Neural cell (in vitro differentiated cells): ENCODE measurements at regions not wholly inside any gene's neighbourhood (a gene's known extent, or its start where the extent isn't known, plus 50 kb on each side); places are given as distances from the start of the nearest gene placed in this dataset.

ENCODE experiments used
- H2AFZ ChIP-seq: fragments of 200-600, 300-800 bp; sonication (generic), shearing (Covaris generic); 2 replicates; pipeline ENCODE4 v1.6.0; 2014; ENCODE audit warnings: low read depth, mild to moderate bottlenecking, antibody characterized with exemption, low read length, moderate library complexity
- H3F3A ChIP-seq: fragments of 200-600 bp; shearing (Covaris generic); 2 replicates; pipeline ENCODE4 v1.6.1; 2016; ENCODE audit warnings: mild to moderate bottlenecking, moderate library complexity, mixed read lengths, antibody characterized with exemption, low read length; ENCODE audit not compliant: insufficient read depth, poor library complexity, severe bottlenecking
- H3K27ac ChIP-seq: fragments of 200-600, 300-800 bp; sonication (generic), shearing (Covaris generic); 2 replicates; pipeline ENCODE4 v1.5.1; 2014; ENCODE audit warnings: mild to moderate bottlenecking, low read length, moderate library complexity
- H3K27me3 ChIP-seq: fragments of 300-800, 200-600 bp; sonication (generic), shearing (Covaris generic); 2 replicates; pipeline ENCODE4 v1.6.0; 2014; ENCODE audit warnings: mild to moderate bottlenecking, low read depth, low read length, moderate library complexity; ENCODE audit not compliant: insufficient read depth
- H3K36me3 ChIP-seq: fragments of 300-800, 200-600 bp; sonication (generic), shearing (Covaris generic); 2 replicates; pipeline ENCODE4 v1.5.1; 2014; ENCODE audit warnings: mild to moderate bottlenecking, antibody characterized with exemption, low read length, moderate library complexity; ENCODE audit not compliant: insufficient read depth
- H3K4me2 ChIP-seq: fragments of 300-800, 200-600 bp; sonication (generic), shearing (Covaris generic); 2 replicates; pipeline ENCODE4 v1.6.0; 2014; ENCODE audit warnings: mild to moderate bottlenecking, low read length
- H3K4me3 ChIP-seq: fragments of 300-800, 200-600 bp; sonication (generic), shearing (Covaris generic); 2 replicates; pipeline ENCODE4 v1.5.1; 2014; ENCODE audit warnings: mild to moderate bottlenecking, low read length, moderate library complexity
- H3K79me2 ChIP-seq: fragments of 200-600 bp; shearing (Covaris generic); replicated peaks from 2 replicates; pipeline ENCODE4 v1.6.0; 2014; ENCODE audit warnings: mild to moderate bottlenecking, low read length, moderate library complexity; ENCODE audit not compliant: insufficient read depth
- H3K9ac ChIP-seq: fragments of 300-800, 200-600 bp; sonication (generic), shearing (Covaris generic); 2 replicates; pipeline ENCODE4 v1.6.1; 2016; ENCODE audit warnings: mild to moderate bottlenecking, low read length, mixed read lengths
- H3K9me2 ChIP-seq: fragments of 200-600 bp; shearing (Covaris generic); 2 replicates; pipeline ENCODE4 v1.6.1; 2016; ENCODE audit warnings: mild to moderate bottlenecking, low read length, mixed read lengths; ENCODE audit not compliant: insufficient read depth
- H3K9me3 ChIP-seq: fragments of 200-600, 300-800 bp; sonication (generic), shearing (Covaris generic); 2 replicates; pipeline ENCODE4 v1.6.1; 2016; ENCODE audit warnings: mild to moderate bottlenecking, mixed run types, low read length, moderate library complexity, mixed read lengths
- H4K20me1 ChIP-seq: fragments of 200-600 bp; shearing (Covaris generic); 2 replicates; pipeline ENCODE4 v1.6.1; 2016; ENCODE audit warnings: mild to moderate bottlenecking, mixed run types; ENCODE audit not compliant: insufficient read depth
- CTCF ChIP-seq: fragments of 450-650 bp; IDR thresholded peaks from 2 replicates; pipeline ENCODE4 v1.5.1; 2014; ENCODE audit warnings: antibody characterized with exemption, mild to moderate bottlenecking, moderate library complexity; ENCODE audit not compliant: poor library complexity, severe bottlenecking
- EP300 ChIP-seq: fragments of 450-650 bp; conservative IDR thresholded peaks from 2 replicates; pipeline ENCODE4 v1.6.1; 2014; ENCODE audit warnings: antibody characterized with exemption, mild to moderate bottlenecking, moderate library complexity; ENCODE audit not compliant: poor library complexity, severe bottlenecking
- EZH2 ChIP-seq: fragments of 200-600, 300-800 bp; shearing (Covaris generic), sonication (generic); IDR thresholded peaks from 2 replicates; pipeline ENCODE4 v1.6.1; 2014; ENCODE audit warnings: antibody characterized with exemption, low read length, borderline replicate concordance, mild to moderate bottlenecking; ENCODE audit not compliant: insufficient read depth, poor library complexity, severe bottlenecking
- MXI1 ChIP-seq: fragments of 450-650 bp; conservative IDR thresholded peaks from 2 replicates; pipeline ENCODE4 v1.6.1; 2014; ENCODE audit warnings: antibody characterized with exemption, mild to moderate bottlenecking; ENCODE audit not compliant: poor library complexity, severe bottlenecking
- POLR2AphosphoS5 ChIP-seq: IDR thresholded peaks from 2 replicates; pipeline ENCODE4 v1.6.1; 2012
- RAD21 ChIP-seq: fragments of 450-650 bp; conservative IDR thresholded peaks from 2 replicates; pipeline ENCODE4 v1.6.1; 2014; ENCODE audit warnings: antibody characterized with exemption, mild to moderate bottlenecking, moderate library complexity
- REST ChIP-seq: IDR thresholded peaks from 2 replicates; pipeline ENCODE4 v1.6.1; 2012; ENCODE audit warnings: borderline replicate concordance
- SMC3 ChIP-seq: fragments of 450-650 bp; conservative IDR thresholded peaks from 2 replicates; pipeline ENCODE4 v1.6.1; 2014; ENCODE audit warnings: antibody characterized with exemption, mild to moderate bottlenecking, moderate library complexity; ENCODE audit not compliant: poor library complexity
- TAF1 ChIP-seq: IDR thresholded peaks from 2 replicates; pipeline ENCODE4 v1.6.1; 2012; ENCODE audit warnings: low read depth

GRCh38 chr14:66300886-66301285 lies 185.3 kb upstream of the CCDC196 start:
- Histone ChIP-seq H2AFZ (no peak overlapping the region), H3K36me3 (no peaks in the 10 kb centered on the region), H3K79me2 (no peaks in the 10 kb centered on the region), H3K4me2 (no peak overlapping the region), H3K4me3 (no peak overlapping the region), H3K27me3 (no peaks in the 10 kb centered on the region), H4K20me1 (no peaks in the 10 kb centered on the region), H3K9me2 (no peaks in the 10 kb centered on the region), H3K27ac (no peak overlapping the region), H3K9ac (no peak overlapping the region), H3F3A (no peaks in the 10 kb centered on the region), H3K9me3 (no peaks in the 10 kb centered on the region)
- TF ChIP-seq SMC3, result no peak
- TF ChIP-seq REST, result no peak
- TF ChIP-seq EP300, result no peak
- TF ChIP-seq EZH2, result no peak
- no peak for TF ChIP-seq POLR2AphosphoS5
- no peak for TF ChIP-seq MXI1
- no peak for TF ChIP-seq RAD21
- no peak for TF ChIP-seq CTCF
- TF ChIP-seq TAF1, result no peak

- no peak for TF ChIP-seq EP300
- no peak for TF ChIP-seq REST
- no peak for TF ChIP-seq POLR2AphosphoS5
- TF ChIP-seq CTCF, result no peak
- no peak for TF ChIP-seq MXI1
- no peak for TF ChIP-seq EZH2
- no peak for TF ChIP-seq SMC3
- TF ChIP-seq TAF1, result no peak
- no peak for TF ChIP-seq RAD21
- H3K36me3 ChIP-seq, result no peaks in the 10 kb centered on the region
- no peaks in the 10 kb centered on the region for H3F3A ChIP-seq
These were observed 180.1 kb upstream of the CCDC196 start for GRCh38 chr14:66306101-66306500.

More at GRCh38 chr14:66306101-66306500, 180.1 kb upstream of the CCDC196 start:
- H3K9me3 ChIP-seq, result no peaks in the 10 kb centered on the region
- H3K27me3 ChIP-seq, result no peaks in the 10 kb centered on the region
- H3K9ac ChIP-seq, result no peak overlapping the region
- H3K27ac ChIP-seq, result no peak overlapping the region
- no peaks in the 10 kb centered on the region for H3K9me2 ChIP-seq
- no peaks in the 10 kb centered on the region for H3K79me2 ChIP-seq
- no peak overlapping the region for H3K4me3 ChIP-seq
- H4K20me1 ChIP-seq, result no peaks in the 10 kb centered on the region
- H3K4me2 ChIP-seq, result no peak overlapping the region
- H2AFZ ChIP-seq, result no peak overlapping the region
